ENCODE measurements at regions not wholly inside any gene's neighbourhood (a gene's known extent, or its start where the extent isn't known, plus 50 kb on each side); places are given as distances from the start of the nearest gene placed in this dataset.

GRCh38 chr5:44640945-44641456 lies 167.7 kb upstream of the MRPS30 start:
- H3K27ac ChIP-seq = no peak overlapping the region
- WGBS, 4 donors = 91 to 100% (median 94%) methylated on average over 5 of the region's 5 CpGs
- DNase-seq (no peak), ATAC-seq (no peak)
- no peaks in the 10 kb centered on the region for H3K36me3 ChIP-seq
- H3K27me3 ChIP-seq = no peaks in the 10 kb centered on the region
- peaks cover 0 to 7% (median 0%) of the 10 kb centered on the region in 12 donors for H3K4me1 ChIP-seq
- TF ChIP-seq CTCF (IDR thresholded peaks at IDR 0.05) (no peak), POLR2A (IDR thresholded peaks at IDR 0.05) (no peak)
- intact Hi-C loops (cut with DNase I) = no loop called here
- no peaks in the 10 kb centered on the region for H3K9me3 ChIP-seq
- no peak overlapping the region for H3K4me3 ChIP-seq

GRCh38 chr5:44637916-44638869 lies 170.6 kb upstream of the MRPS30 start:
- no peaks in the 10 kb centered on the region for H3K36me3 ChIP-seq
- H3K4me3 ChIP-seq = no peak overlapping the region
- no peaks in the 10 kb centered on the region for H3K27me3 ChIP-seq
- 57 to 68% (median 63%) methylated on average over 12 of the region's 12 CpGs for whole genome bisulfite sequencing, 4 donors
- DNase-seq (no peak), ATAC-seq (no peak)
- H3K9me3 ChIP-seq = no peaks in the 10 kb centered on the region
- no peaks in the 10 kb centered on the region for H3K4me1 ChIP-seq
- no peak for TF ChIP-seq CTCF (IDR thresholded peaks at IDR 0.05)
- TF ChIP-seq POLR2A (IDR thresholded peaks at IDR 0.05) = no peak
- no peak overlapping the region for H3K27ac ChIP-seq
- intact Hi-C loops (cut with DNase I) = loop anchor here in 1 of 10 donors (1.0 kb wide), 1 partner anchor 17 kb away; no protein-coding TSS in a partner anchor

DNA sequence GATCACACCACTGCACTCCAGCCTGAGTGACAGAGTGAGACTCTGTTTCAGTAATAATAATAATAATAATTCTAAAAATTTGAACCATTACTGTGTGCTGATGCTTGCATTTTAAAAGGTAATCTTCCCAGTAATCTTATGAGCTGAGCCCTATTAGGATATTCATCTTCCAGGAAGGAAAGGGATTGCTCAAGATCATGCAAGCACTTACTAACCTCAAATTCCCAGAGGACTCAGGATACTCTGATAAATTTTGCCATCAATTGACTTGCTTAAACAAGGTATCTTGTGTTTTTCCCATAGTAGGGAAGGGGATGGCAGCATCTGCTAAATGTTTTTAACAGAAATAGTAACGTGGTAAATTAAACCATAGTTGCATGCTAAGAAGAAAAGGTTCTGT lies 176.4 kb upstream of the MRPS30 start:
- Histone ChIP-seq H3K27ac (no peak overlapping the region), H3K9me3 (no peaks in the 10 kb centered on the region), H3K4me3 (no peak overlapping the region), H3K27me3 (no peaks in the 10 kb centered on the region), H3K4me1 (no peaks in the 10 kb centered on the region), H3K36me3 (no peaks in the 10 kb centered on the region)
- intact Hi-C loops (cut with DNase I) = no loop called here
- DNase-seq = no peak
- no peak for TF ChIP-seq CTCF (IDR thresholded peaks at IDR 0.05)
- TF ChIP-seq POLR2A (IDR thresholded peaks at IDR 0.05) = no peak
- ATAC-seq = no peak
- 70 to 81% (median 72%) methylated on average over 1 of the region's 1 CpG for WGBS, 4 donors

- Histone ChIP-seq H3K4me1 (no peaks in the 10 kb centered on the region), H3K9me3 (peaks cover 0 to 4% (median 0%) of the 10 kb centered on the region in 12 donors), H3K27ac (no peak overlapping the region), H3K36me3 (no peaks in the 10 kb centered on the region), H3K4me3 (no peak overlapping the region), H3K27me3 (no peaks in the 10 kb centered on the region)
- no peak for TF ChIP-seq POLR2A (IDR thresholded peaks at IDR 0.05)
- TF ChIP-seq CTCF (IDR thresholded peaks at IDR 0.05) = no peak
- intact Hi-C loops (cut with DNase I) = no loop called here
- no peak for DNase-seq
- no peak for ATAC-seq
These were observed 181.9 kb upstream of the MRPS30 start for GRCh38 chr5:44626846-44627245.
